Activated T-helper 1 cell treated with anti-CD3 and anti-CD28 coated beads, Interleukin-12 subunit alpha, Interleukin-12 subunit beta, Interleukin-2, Interleukin-4 antibody, amounts not matched to agents 30 ng/mL and 10 ng/mL and 1 ng/mL, durations not matched to agents 14 hours and 24 hours and 36 hours (primary cell): ENCODE measurements at regions not wholly inside any gene's neighbourhood (a gene's known extent, or its start where the extent isn't known, plus 50 kb on each side); places are given as distances from the start of the nearest gene placed in this dataset.
"Not testable (repeated sequence)": the region's sequence is repeated elsewhere in the genome, so short reads cannot be mapped to it uniquely, and the experiment has no call there.

Source experiments
- DNase-seq: peaks from one replicate; pipeline ENCODE4 v3.0.0; 2021; ENCODE audit warnings: low spot score
- H3K27ac Mint-ChIP-seq: one replicate; pipeline ENCODE4 v1.8.0; 2021; ENCODE audit warnings: mild to moderate bottlenecking, mixed read lengths
- H3K27me3 Mint-ChIP-seq: one replicate; pipeline ENCODE4 v1.8.0; 2022; ENCODE audit warnings: mild to moderate bottlenecking, moderate library complexity, mixed read lengths; ENCODE audit not compliant: insufficient read depth
- H3K36me3 Mint-ChIP-seq: one replicate; pipeline ENCODE4 v1.8.0; 2021; ENCODE audit warnings: low read depth, mixed read lengths
- H3K4me1 Mint-ChIP-seq: one replicate; pipeline ENCODE4 v1.8.0; 2021; ENCODE audit warnings: low read depth, mixed read lengths
- H3K4me3 Mint-ChIP-seq: one replicate; pipeline ENCODE4 v1.8.0; 2021; ENCODE audit warnings: mild to moderate bottlenecking, moderate library complexity, mixed read lengths
- H3K9me3 Mint-ChIP-seq: one replicate; pipeline ENCODE4 v1.8.0; 2021; ENCODE audit warnings: mixed read lengths
- intact Hi-C: fragments of 100-400 bp; cut with micrococcal nuclease; formaldehyde crosslinking; loops from one replicate; pipeline ENCODE4 v1.15.1; 2024

- intact Hi-C loops, result no loop called here
- Mint-ChIP-seq H3K36me3 (no peaks in the 10 kb centered on the region), H3K27me3 (no peaks in the 10 kb centered on the region), H3K4me3 (no peak overlapping the region), H3K4me1 (no peaks in the 10 kb centered on the region), H3K9me3 (no peaks in the 10 kb centered on the region), H3K27ac (no peak overlapping the region)
- DNase-seq, result no peak
These were observed 385.4 kb downstream of the RMST start for GRCh38 chr12:97848051-97848450.

- no peak overlapping the region for H3K4me3 Mint-ChIP-seq
- H3K27me3 Mint-ChIP-seq, result no peaks in the 10 kb centered on the region
- intact Hi-C loops, result no loop called here
- no peaks in the 10 kb centered on the region for H3K36me3 Mint-ChIP-seq
- H3K27ac Mint-ChIP-seq, result no peak overlapping the region
- DNase-seq, result no peak
- H3K4me1 Mint-ChIP-seq, result no peaks in the 10 kb centered on the region
- no peaks in the 10 kb centered on the region for H3K9me3 Mint-ChIP-seq
These were observed 391.9 kb downstream of the RMST start for GRCh38 chr12:97854477-97854876.

- no peak for DNase-seq
- intact Hi-C loops, result no loop called here
- Mint-ChIP-seq H3K36me3 (no peaks in the 10 kb centered on the region), H3K27me3 (no peaks in the 10 kb centered on the region), H3K4me3 (no peak overlapping the region), H3K9me3 (peaks cover 6% of the 10 kb centered on the region), H3K27ac (no peak overlapping the region), H3K4me1 (no peaks in the 10 kb centered on the region)
These were observed 399.5 kb downstream of the RMST start for GRCh38 chr12:97862072-97862471.

GRCh38 chr12:97875064-97875463 lies 412.5 kb downstream of the RMST start:
- intact Hi-C loops, result no loop called here
- Mint-ChIP-seq H3K36me3 (no peaks in the 10 kb centered on the region), H3K4me3 (no peak overlapping the region), H3K27ac (no peak overlapping the region), H3K9me3 (peaks cover 11% of the 10 kb centered on the region), H3K27me3 (no peaks in the 10 kb centered on the region), H3K4me1 (no peaks in the 10 kb centered on the region)
- no peak for DNase-seq

- no peaks in the 10 kb centered on the region for H3K36me3 Mint-ChIP-seq
- no peak overlapping the region for H3K27ac Mint-ChIP-seq
- H3K27me3 Mint-ChIP-seq, result no peaks in the 10 kb centered on the region
- no peak for DNase-seq
- H3K4me1 Mint-ChIP-seq, result no peaks in the 10 kb centered on the region
- intact Hi-C loops, result no loop called here
- peaks cover 11% of the 10 kb centered on the region for H3K9me3 Mint-ChIP-seq
- H3K4me3 Mint-ChIP-seq, result no peak overlapping the region
These were observed 414.2 kb downstream of the RMST start for GRCh38 chr12:97876780-97877179.

- intact Hi-C loops, result no loop called here
- Mint-ChIP-seq H3K4me1 (no peaks in the 10 kb centered on the region), H3K36me3 (no peaks in the 10 kb centered on the region), H3K27ac (no peak overlapping the region), H3K9me3 (peaks cover 11% of the 10 kb centered on the region), H3K4me3 (no peak overlapping the region), H3K27me3 (no peaks in the 10 kb centered on the region)
- no peak for DNase-seq
These were observed 414.8 kb downstream of the RMST start for GRCh38 chr12:97877404-97877803.

- Mint-ChIP-seq H3K9me3 (no peaks in the 10 kb centered on the region), H3K36me3 (no peaks in the 10 kb centered on the region), H3K4me1 (no peaks in the 10 kb centered on the region), H3K27me3 (no peaks in the 10 kb centered on the region), H3K4me3 (no peak overlapping the region), H3K27ac (no peak overlapping the region)
- DNase-seq, result no peak
- intact Hi-C loops, result no loop called here
These were observed 424.0 kb downstream of the RMST start for GRCh38 chr12:97886511-97887176.

GRCh38 chr12:97897881-97898280 lies 435.3 kb downstream of the RMST start:
- H3K27ac Mint-ChIP-seq, H3K9me3 Mint-ChIP-seq, H3K36me3 Mint-ChIP-seq, H3K4me3 Mint-ChIP-seq, H3K27me3 Mint-ChIP-seq, H3K4me1 Mint-ChIP-seq, DNase-seq, intact Hi-C loops: not testable (repeated sequence)

GRCh38 chr12:97899529-97899928 lies 436.9 kb downstream of the RMST start:
- H3K9me3 Mint-ChIP-seq, result no peaks in the 10 kb centered on the region
- no peak overlapping the region for H3K27ac Mint-ChIP-seq
- no peaks in the 10 kb centered on the region for H3K4me1 Mint-ChIP-seq
- H3K4me3 Mint-ChIP-seq, result no peak overlapping the region
- DNase-seq, result no peak
- intact Hi-C loops, result no loop called here
- H3K36me3 Mint-ChIP-seq, result no peaks in the 10 kb centered on the region
- no peaks in the 10 kb centered on the region for H3K27me3 Mint-ChIP-seq

- DNase-seq, result no peak
- H3K9me3 Mint-ChIP-seq, result no peaks in the 10 kb centered on the region
- intact Hi-C loops, result no loop called here
- no peaks in the 10 kb centered on the region for H3K27me3 Mint-ChIP-seq
- no peaks in the 10 kb centered on the region for H3K36me3 Mint-ChIP-seq
- no peaks in the 10 kb centered on the region for H3K4me1 Mint-ChIP-seq
- no peak overlapping the region for H3K27ac Mint-ChIP-seq
- no peak overlapping the region for H3K4me3 Mint-ChIP-seq
These were observed 437.4 kb downstream of the RMST start for GRCh38 chr12:97899956-97900355.

GRCh38 chr12:97903356-97903755 lies 440.8 kb downstream of the RMST start:
- H3K4me3 Mint-ChIP-seq, result no peak overlapping the region
- no peak for DNase-seq
- no peaks in the 10 kb centered on the region for H3K36me3 Mint-ChIP-seq
- H3K27ac Mint-ChIP-seq, result no peak overlapping the region
- H3K27me3 Mint-ChIP-seq, result no peaks in the 10 kb centered on the region
- intact Hi-C loops, result no loop called here
- H3K4me1 Mint-ChIP-seq, result no peaks in the 10 kb centered on the region
- H3K9me3 Mint-ChIP-seq, result no peaks in the 10 kb centered on the region

- no peak for DNase-seq
- H3K9me3 Mint-ChIP-seq, result no peaks in the 10 kb centered on the region
- no peaks in the 10 kb centered on the region for H3K36me3 Mint-ChIP-seq
- H3K27ac Mint-ChIP-seq, result no peak overlapping the region
- H3K4me3 Mint-ChIP-seq, result no peak overlapping the region
- no peaks in the 10 kb centered on the region for H3K27me3 Mint-ChIP-seq
- intact Hi-C loops, result no loop called here
- no peaks in the 10 kb centered on the region for H3K4me1 Mint-ChIP-seq
These were observed 444.9 kb downstream of the RMST start for GRCh38 chr12:97907504-97907903.

GRCh38 chr12:97910559-97910958 lies 448.0 kb downstream of the RMST start:
- DNase-seq, result no peak
- Mint-ChIP-seq H3K36me3 (no peaks in the 10 kb centered on the region), H3K27me3 (no peaks in the 10 kb centered on the region), H3K9me3 (no peaks in the 10 kb centered on the region), H3K27ac (no peak overlapping the region), H3K4me1 (no peaks in the 10 kb centered on the region), H3K4me3 (no peak overlapping the region)
- intact Hi-C loops, result no loop called here

- no peaks in the 10 kb centered on the region for H3K27me3 Mint-ChIP-seq
- no peaks in the 10 kb centered on the region for H3K4me1 Mint-ChIP-seq
- DNase-seq, result no peak
- H3K27ac Mint-ChIP-seq, result no peak overlapping the region
- no peaks in the 10 kb centered on the region for H3K36me3 Mint-ChIP-seq
- intact Hi-C loops, result no loop called here
- no peak overlapping the region for H3K4me3 Mint-ChIP-seq
- no peaks in the 10 kb centered on the region for H3K9me3 Mint-ChIP-seq
These were observed 450.3 kb downstream of the RMST start for GRCh38 chr12:97912943-97913342.
